ENCODE measurements at regions not wholly inside any gene's neighbourhood (a gene's known extent, or its start where the extent isn't known, plus 50 kb on each side); places are given as distances from the start of the nearest gene placed in this dataset.

GRCh38 chr14:87732562-87732961 lies 260.4 kb downstream of the GALC start:
- H3K27ac ChIP-seq (ENCODE audit: low read depth in 1 of 2, low read length in 1 of 2) = no peak overlapping the region
- no peak overlapping the region for H3K9ac ChIP-seq (ENCODE audit: insufficient read depth in 1 of 2, low read length in 2 of 2)
- H3K9me3 ChIP-seq (ENCODE audit: control insufficient read depth in 4 of 4, insufficient read depth in 3 of 4, low read length in 3 of 4) = peaks cover 0 to 2% (median 0%) of the 10 kb centered on the region in 4 donors
- peaks cover 0 to 2% (median 0%) of the 10 kb centered on the region in 3 donors for H3K27me3 ChIP-seq (ENCODE audit: control insufficient read depth in 3 of 3, insufficient read depth in 3 of 3, low read length in 2 of 3)
- no peaks in the 10 kb centered on the region for H3K4me1 ChIP-seq (ENCODE audit: control insufficient read depth in 5 of 5, insufficient read depth in 5 of 5, low read length in 5 of 5)
- WGBS, 2 donors = 69 to 73% methylated on average over 9 of the region's 9 CpGs
- TF ChIP-seq CTCF (IDR thresholded peaks at IDR 0.05; ENCODE audit: control extremely low read depth, extremely low read depth) = no peak
- ATAC-seq (ENCODE audit: insufficient read depth, low FRiP score) (no peak), DNase-seq (no peak)
- H3K36me3 ChIP-seq (ENCODE audit: control insufficient read depth in 4 of 4, insufficient read depth in 4 of 4, low read length in 4 of 4) = no peaks in the 10 kb centered on the region
- no peak overlapping the region for H3K4me3 ChIP-seq

GRCh38 chr14:87725318-87725717 lies 267.7 kb downstream of the GALC start:
- Histone ChIP-seq H3K4me1 (ENCODE audit: control insufficient read depth in 5 of 5, insufficient read depth in 5 of 5, low read length in 5 of 5) (no peaks in the 10 kb centered on the region), H3K4me3 (no peak overlapping the region), H3K9me3 (ENCODE audit: control insufficient read depth in 4 of 4, insufficient read depth in 3 of 4, low read length in 3 of 4) (no peaks in the 10 kb centered on the region), H3K27me3 (ENCODE audit: control insufficient read depth in 3 of 3, insufficient read depth in 3 of 3, low read length in 2 of 3) (peaks cover 0 to 3% (median 0%) of the 10 kb centered on the region in 3 donors), H3K36me3 (ENCODE audit: control insufficient read depth in 4 of 4, insufficient read depth in 4 of 4, low read length in 4 of 4) (no peaks in the 10 kb centered on the region), H3K27ac (ENCODE audit: low read depth in 1 of 2, low read length in 1 of 2) (no peak overlapping the region), H3K9ac (ENCODE audit: insufficient read depth in 1 of 2, low read length in 2 of 2) (no peak overlapping the region)
- ATAC-seq (ENCODE audit: insufficient read depth, low FRiP score) (no peak), DNase-seq (no peak)
- no peak for TF ChIP-seq CTCF (IDR thresholded peaks at IDR 0.05; ENCODE audit: control extremely low read depth, extremely low read depth)
- WGBS, 2 donors = 71 to 90% methylated on average over 4 of the region's 4 CpGs

- no peak for ATAC-seq (ENCODE audit: insufficient read depth, low FRiP score)
- H3K9me3 ChIP-seq (ENCODE audit: control insufficient read depth in 4 of 4, insufficient read depth in 3 of 4, low read length in 3 of 4) = no peaks in the 10 kb centered on the region
- no peak overlapping the region for H3K9ac ChIP-seq (ENCODE audit: insufficient read depth in 1 of 2, low read length in 2 of 2)
- no peaks in the 10 kb centered on the region for H3K4me1 ChIP-seq (ENCODE audit: control insufficient read depth in 5 of 5, insufficient read depth in 5 of 5, low read length in 5 of 5)
- H3K27me3 ChIP-seq (ENCODE audit: control insufficient read depth in 3 of 3, insufficient read depth in 3 of 3, low read length in 2 of 3) = no peaks in the 10 kb centered on the region
- 69 to 79% methylated on average over 6 of the region's 6 CpGs for WGBS, 2 donors
- no peak overlapping the region for H3K4me3 ChIP-seq
- no peak overlapping the region for H3K27ac ChIP-seq (ENCODE audit: low read depth in 1 of 2, low read length in 1 of 2)
- no peaks in the 10 kb centered on the region for H3K36me3 ChIP-seq (ENCODE audit: control insufficient read depth in 4 of 4, insufficient read depth in 4 of 4, low read length in 4 of 4)
- no peak for TF ChIP-seq CTCF (IDR thresholded peaks at IDR 0.05; ENCODE audit: control extremely low read depth, extremely low read depth)
- peak in 1 of 3 donors; percentile 18 for DNase-seq
These were observed 280.4 kb downstream of the GALC start for GRCh38 chr14:87712396-87713090.

GRCh38 chr14:87705439-87705896 lies 287.5 kb downstream of the GALC start:
- 20 to 58% methylated on average over 1 of the region's 1 CpG for WGBS, 2 donors
- Histone ChIP-seq H3K9me3 (ENCODE audit: control insufficient read depth in 4 of 4, insufficient read depth in 3 of 4, low read length in 3 of 4) (no peaks in the 10 kb centered on the region), H3K36me3 (ENCODE audit: control insufficient read depth in 4 of 4, insufficient read depth in 4 of 4, low read length in 4 of 4) (no peaks in the 10 kb centered on the region), H3K4me1 (ENCODE audit: control insufficient read depth in 5 of 5, insufficient read depth in 5 of 5, low read length in 5 of 5) (no peaks in the 10 kb centered on the region), H3K9ac (ENCODE audit: insufficient read depth in 1 of 2, low read length in 2 of 2) (no peak overlapping the region), H3K4me3 (no peak overlapping the region), H3K27me3 (ENCODE audit: control insufficient read depth in 3 of 3, insufficient read depth in 3 of 3, low read length in 2 of 3) (no peaks in the 10 kb centered on the region), H3K27ac (ENCODE audit: low read depth in 1 of 2, low read length in 1 of 2) (no peak overlapping the region)
- no peak for DNase-seq
- no peak for ATAC-seq (ENCODE audit: insufficient read depth, low FRiP score)
- no peak for TF ChIP-seq CTCF (IDR thresholded peaks at IDR 0.05; ENCODE audit: control extremely low read depth, extremely low read depth)
